GM21723 (cell line): ENCODE measurements at regions not wholly inside any gene's neighbourhood (a gene's known extent, or its start where the extent isn't known, plus 50 kb on each side); places are given as distances from the start of the nearest gene placed in this dataset.

Source experiments
- ATAC-seq: cut with Tn5 transposase; IDR thresholded peaks from one replicate; pipeline ENCODE4 v1.9.1; 2021; ENCODE audit warnings: mild to moderate bottlenecking, moderate library complexity; ENCODE audit not compliant: unreplicated experiment

DNA sequence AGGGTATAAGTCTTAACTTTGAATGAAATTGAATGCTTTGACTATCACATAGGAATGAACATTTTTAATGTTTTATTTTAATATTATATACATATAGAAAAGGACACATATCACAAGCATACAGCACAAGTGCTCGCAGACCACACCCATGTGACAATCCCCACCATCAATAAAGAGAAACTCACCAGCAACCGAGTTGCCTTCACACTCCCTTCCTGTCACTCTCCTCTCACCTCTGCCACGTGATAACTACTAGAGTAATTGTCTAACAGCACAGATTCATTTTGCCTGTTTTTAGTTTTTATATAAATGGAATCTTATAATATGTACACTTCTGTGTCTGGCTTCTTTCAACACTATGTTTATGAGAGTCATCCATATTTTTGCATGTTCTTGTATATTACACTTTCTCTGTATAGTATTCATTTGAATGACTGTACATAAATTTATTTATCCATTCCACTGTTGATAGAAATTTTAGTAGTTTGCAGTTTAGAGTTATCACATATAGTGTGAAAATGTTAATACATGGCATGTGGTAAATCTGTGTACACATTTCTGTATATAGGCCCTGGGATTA lies 304.9 kb upstream of the DUSP10 start:
- ATAC-seq: no peak

DNA sequence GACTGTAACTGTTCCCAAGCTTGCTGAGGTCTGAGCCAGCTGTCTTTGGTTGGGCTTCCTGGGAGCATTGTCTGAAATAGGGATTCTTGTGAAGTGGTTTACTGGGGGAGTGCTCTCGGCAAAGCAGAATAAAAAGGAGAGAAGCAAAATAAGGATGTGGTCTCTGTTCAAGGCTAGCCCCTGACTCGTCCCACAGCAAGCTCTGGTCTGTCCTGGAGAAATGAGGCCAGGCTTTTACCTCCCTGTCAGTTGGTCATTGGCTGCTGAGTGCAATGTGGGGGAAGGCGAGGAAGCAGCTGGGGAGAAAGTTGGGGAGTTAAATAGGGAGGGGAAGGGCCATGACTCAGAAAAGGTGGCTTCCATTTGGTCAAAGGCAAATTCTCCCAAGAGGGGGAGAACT lies 303.9 kb upstream of the DUSP10 start:
- ATAC-seq: no peak

DNA sequence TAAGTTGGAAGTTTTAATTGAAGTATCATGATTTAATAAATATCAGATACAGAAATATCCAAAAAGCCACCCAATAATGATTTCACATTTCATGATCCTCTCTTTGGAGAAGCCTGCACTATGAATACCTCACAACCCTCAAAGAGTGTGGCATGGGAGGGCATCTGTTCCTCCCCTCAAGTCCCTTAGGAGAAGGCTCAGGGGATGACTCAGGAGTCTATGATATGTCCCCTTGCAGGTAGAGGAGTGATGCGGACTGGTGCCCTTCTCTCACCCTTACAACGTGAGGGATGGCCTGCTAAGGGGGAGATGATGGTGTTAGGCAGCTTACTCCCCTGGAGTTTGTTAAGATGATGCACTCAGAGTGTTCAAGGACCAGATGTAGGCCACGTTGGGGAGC lies 303.3 kb upstream of the DUSP10 start:
- no peak for ATAC-seq

DNA sequence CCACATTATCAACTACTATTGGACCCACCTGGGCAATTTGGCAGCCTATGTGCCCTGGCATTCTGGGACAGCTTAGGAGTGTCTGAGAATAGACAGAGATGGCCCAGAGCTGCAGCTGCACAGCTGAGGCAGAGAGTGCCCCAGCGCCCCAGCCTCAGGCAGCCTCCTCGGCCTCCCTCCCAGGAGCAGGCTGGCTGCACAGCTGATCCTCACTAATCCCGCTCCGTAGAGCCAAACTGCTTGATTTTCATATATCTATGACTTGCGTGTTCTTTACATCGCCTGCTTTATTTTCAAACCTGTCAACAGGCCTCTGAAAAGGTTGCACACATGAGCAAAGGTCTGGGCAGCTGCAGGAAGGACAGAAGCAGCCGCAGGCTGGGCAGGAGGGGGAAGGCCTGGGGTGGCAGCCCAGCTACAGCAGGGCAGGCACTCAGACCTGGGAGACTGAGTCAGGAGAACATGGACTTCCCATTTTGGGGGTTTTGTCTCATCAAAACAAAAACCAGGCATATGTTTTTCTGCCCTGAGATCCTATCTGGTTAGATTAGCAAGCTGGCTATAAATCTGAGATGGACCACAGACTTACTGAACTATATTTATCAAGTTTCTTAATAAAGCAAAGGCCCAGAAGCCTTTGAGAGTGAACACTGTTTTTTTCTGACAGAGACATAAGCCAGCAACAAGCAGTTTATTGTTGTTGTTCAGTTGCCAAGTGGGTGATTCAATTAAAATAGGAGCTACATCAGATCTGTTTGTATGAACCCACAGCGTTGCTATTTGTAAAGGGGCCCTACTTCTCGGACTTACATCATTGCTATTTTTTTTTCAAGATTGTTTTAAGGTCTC lies 301.8 kb upstream of the DUSP10 start:
- ATAC-seq: no peak

DNA sequence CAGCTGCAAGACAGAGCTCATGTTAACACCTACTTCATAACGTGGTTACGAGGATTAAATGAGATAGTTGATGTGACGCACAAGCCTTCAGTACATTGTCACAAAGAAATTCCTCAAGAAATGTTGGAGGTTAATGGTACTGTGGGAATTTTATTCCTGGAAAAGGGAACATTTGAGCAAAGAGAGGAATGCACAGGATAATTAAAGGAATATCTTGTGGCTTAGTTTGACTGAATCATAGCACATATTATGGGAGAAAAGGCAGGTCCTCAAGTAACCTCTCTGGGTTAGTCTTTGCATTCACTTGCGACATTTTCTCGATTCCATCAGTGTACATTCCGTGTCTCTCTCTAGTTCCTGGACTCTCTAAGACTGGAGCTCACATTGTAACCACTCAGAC lies 300.2 kb upstream of the DUSP10 start:
- ATAC-seq: no peak

DNA sequence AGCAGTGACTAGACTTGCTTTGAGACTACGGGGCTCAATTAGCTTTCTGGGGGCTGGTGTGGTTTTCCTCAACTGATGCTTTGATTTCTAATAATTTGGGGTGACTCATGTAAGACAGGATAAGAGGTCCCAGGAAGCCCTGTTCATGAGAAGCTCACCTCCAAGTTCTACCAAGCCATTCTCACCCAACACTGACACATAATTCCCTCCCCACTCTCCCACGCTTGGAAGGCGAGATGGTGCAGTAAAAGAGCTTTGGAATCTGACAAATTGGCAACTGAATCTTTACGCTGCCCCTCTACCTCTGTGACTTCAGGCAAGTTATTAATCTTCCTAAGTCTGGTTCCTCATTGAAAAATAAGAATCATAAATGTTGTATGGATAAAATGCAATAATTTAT lies 299.1 kb upstream of the DUSP10 start:
- no peak for ATAC-seq

GRCh38 chr1:222040121-222040805 lies 298.4 kb upstream of the DUSP10 start:
- no peak for ATAC-seq

GRCh38 chr1:222038971-222039370 lies 297.1 kb upstream of the DUSP10 start:
- ATAC-seq: no peak

DNA sequence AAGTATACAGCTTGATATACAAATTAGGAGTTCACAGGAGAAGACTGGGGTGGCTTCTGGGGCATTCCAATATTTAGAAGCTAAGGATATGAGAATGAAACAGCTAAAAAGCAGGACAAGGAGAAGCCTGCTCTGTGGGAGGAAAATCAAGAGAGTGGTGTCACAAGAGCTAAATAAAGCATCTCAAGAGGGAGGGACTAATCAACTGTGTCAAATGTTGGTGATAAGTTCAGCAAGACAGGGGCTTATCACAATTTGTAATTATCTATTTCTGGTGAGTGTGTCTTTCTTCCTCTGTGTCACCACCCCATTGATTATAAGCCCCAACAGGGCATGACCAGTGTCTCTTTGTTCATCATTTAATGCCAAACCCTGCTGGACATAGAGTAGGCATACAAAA lies 295.8 kb upstream of the DUSP10 start:
- no peak for ATAC-seq

- ATAC-seq: no peak
Observed at GRCh38 chr1:222034790-222035189, 292.9 kb upstream of the DUSP10 start.

GRCh38 chr1:222033450-222033849 lies 291.6 kb upstream of the DUSP10 start:
- ATAC-seq: no peak

DNA sequence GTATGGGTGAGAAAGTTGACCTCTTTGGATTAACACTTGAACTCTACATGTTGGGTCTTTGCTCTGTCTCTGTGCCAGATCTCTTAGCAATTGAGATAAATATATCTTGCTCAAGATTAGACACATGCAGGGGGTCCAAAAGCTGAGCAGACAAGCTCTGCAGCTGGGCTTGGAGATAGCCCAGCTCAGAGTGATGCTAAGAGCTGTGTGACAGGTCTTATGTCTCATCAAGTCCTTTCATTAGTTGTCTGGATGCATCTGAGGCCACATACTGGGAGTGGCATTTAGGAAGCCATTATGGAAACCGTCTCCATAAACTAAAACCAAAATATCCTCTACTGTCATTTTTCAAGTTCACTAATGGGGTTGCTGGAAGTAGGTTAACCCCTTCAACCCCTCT lies 289.4 kb upstream of the DUSP10 start:
- ATAC-seq: no peak

DNA sequence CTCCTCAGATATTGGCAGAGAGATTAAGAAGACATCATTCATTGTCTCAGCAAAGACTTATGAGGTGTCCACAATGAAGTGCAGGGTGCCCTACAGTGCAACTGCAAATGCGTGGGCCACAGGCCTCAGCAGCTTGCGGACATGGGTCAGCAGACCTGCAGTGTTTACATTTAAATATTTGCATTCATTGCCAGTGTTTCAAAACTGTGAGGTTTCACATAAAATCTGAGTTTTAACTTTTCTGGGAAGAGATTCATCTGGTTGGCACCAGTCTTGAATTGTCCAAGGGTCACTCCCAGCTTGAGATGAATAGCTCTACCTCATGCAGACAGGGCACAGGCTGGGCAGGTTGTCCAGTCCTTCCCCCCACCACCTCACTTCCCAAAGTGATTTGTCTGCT lies 286.8 kb upstream of the DUSP10 start:
- ATAC-seq: no peak

DNA sequence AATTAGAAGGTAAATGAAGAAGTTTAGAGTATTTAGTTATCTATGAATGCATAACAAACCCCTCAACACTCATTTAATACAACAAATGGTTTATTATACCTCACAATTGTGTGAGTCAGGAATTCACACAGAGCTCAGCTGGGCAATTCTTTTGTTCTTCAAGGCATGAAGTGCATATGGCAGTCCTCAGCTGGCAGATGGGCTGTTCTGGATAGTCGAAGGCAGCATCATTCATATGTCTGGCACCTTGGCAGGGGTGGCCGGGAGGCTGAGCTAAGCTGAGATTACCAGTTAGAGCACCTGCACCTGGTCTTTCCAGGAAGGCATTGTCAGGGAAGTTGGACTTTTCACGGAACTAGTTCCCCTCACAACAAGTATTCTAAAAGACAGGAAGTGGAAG lies 286.2 kb upstream of the DUSP10 start:
- ATAC-seq: no peak

DNA sequence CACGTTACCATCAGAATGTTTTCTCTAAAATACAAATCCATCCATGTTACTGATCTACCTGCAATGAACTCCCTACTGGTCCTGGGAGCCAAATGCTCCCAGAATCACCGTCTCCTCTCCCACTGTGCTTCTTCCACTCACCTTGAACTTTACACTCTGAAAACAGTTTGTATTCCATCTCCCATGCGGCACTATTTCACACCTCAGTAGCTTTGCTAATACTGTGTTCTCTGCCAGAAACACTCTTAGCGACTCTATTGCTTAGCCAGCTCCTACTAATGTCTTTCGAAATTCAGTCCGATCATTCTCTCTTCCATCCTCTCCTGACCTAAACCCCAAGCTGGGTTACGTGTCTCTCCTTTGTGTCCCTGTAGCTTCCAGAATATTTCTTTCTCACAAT lies 284.4 kb upstream of the DUSP10 start:
- no peak for ATAC-seq

GRCh38 chr1:222023025-222023424 lies 281.1 kb upstream of the DUSP10 start:
- ATAC-seq: no peak

DNA sequence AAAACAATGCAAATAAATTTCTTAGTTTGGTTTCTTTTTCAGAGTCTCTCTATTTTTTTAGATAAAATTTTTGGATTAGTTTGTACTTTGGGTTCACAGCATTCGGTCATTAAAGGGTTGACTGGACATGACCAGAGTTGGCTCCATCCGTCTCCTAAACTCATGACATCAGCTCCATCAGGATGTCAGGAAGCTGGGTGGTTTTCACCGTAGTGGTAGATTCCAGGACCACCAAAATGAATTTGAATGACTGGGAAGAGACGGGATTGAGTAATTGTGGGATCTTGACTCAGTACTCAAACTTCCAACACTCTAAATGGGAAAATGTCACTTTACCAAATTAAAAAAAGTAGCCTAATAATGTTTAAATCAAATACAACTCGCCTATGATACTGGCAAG lies 279.2 kb upstream of the DUSP10 start:
- no peak for ATAC-seq

- no peak for ATAC-seq
Observed at GRCh38 chr1:222020553-222020952, 278.7 kb upstream of the DUSP10 start.

GRCh38 chr1:222019029-222019428 lies 277.1 kb upstream of the DUSP10 start:
- ATAC-seq: no peak

- ATAC-seq: no peak
Observed at GRCh38 chr1:222018041-222018440, 276.2 kb upstream of the DUSP10 start.

GRCh38 chr1:222015686-222016085 lies 273.8 kb upstream of the DUSP10 start:
- no peak for ATAC-seq

DNA sequence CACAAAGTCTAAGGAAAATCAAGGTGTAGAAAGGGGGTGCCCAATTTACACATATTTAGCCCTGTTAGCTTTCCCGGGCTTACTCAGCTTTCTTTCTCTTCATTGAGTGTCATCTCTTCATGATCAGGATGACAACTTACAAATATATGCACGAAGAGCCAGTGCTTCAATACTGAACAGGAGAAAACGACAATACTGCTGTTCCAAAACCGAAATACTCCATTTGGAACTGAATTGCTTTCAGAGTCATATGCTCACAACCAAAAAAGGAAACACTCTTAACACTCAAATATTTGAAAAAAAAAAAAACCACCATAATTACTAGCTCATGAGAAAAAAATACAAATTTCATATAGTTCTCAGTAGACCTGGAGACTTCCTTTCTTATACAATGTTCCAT lies 272.1 kb upstream of the DUSP10 start:
- ATAC-seq: no peak
